ENCODE measurements at regions not wholly inside any gene's neighbourhood (a gene's known extent, or its start where the extent isn't known, plus 50 kb on each side); places are given as distances from the start of the nearest gene placed in this dataset.

DNA sequence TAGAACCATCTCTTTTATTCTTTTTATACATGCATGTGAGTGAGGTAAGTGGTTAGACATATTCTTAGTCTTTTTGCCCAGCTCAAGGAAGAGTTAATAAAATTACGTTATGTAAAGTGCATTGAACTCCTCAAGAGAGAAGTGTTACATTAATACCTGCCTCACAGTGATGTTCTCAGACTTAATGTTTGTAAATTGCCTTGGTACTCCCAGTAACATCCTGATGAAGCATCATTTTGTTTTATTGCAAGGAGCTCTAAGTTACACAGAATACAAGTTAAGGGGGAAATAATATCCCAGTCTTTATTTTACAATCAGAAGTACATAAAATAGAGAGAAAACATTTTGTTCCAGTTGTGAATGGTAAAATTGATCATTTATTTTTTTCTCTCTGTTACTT, 89.5 kb upstream of the ARRDC3 start:
- TF ChIP-seq, protein P1, sequence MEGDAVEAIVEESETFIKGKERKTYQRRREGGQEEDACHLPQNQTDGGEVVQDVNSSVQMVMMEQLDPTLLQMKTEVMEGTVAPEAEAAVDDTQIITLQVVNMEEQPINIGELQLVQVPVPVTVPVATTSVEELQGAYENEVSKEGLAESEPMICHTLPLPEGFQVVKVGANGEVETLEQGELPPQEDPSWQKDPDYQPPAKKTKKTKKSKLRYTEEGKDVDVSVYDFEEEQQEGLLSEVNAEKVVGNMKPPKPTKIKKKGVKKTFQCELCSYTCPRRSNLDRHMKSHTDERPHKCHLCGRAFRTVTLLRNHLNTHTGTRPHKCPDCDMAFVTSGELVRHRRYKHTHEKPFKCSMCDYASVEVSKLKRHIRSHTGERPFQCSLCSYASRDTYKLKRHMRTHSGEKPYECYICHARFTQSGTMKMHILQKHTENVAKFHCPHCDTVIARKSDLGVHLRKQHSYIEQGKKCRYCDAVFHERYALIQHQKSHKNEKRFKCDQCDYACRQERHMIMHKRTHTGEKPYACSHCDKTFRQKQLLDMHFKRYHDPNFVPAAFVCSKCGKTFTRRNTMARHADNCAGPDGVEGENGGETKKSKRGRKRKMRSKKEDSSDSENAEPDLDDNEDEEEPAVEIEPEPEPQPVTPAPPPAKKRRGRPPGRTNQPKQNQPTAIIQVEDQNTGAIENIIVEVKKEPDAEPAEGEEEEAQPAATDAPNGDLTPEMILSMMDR (IDR thresholded peaks at IDR 0.05; ENCODE audit: unreplicated experiment) = no peak

DNA sequence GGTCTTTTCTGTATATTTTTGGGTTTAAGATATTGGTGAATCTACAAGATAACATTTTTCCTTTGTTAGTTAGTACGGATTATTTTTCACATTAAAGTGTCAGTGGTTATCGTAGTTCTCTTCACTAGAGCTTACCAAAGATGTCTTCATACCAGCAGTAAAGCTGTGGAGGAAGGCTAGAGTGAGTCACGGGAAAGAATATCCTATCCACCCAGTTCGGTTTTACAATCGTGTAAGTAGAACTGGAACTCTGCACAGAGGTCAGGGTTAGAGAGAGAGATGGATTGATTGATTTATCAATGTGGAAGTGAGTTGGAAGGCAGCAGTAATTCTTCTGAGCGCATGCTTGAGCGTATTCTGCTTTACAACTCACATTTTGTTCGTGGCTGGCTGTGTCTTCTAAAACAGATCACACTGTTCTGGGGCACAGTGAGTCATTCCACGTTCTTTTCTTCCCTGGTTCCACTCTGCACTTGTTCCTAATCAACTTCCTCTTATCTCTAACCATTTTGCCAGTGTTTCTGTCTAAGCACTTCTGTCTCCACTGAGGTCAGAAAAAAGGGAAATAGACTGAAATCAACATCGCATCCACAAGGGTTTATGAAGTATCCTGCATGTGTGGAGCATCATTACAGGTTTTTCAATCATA, 86.5 kb upstream of the ARRDC3 start:
- Mint-ChIP-seq H3K27ac (no peak overlapping the region), H3K36me3 (ENCODE audit: insufficient read depth) (no peaks in the 10 kb centered on the region), H3K4me1 (ENCODE audit: low read depth) (peaks cover 1% of the 10 kb centered on the region), H3K9me3 (ENCODE audit: low read depth) (no peaks in the 10 kb centered on the region), H3K27me3 (no peaks in the 10 kb centered on the region), H3K4me3 (ENCODE audit: low read depth) (no peak overlapping the region)
- DNase-seq (ENCODE audit: low spot score, unreplicated experiment) = no peak
- TF ChIP-seq, protein P1 (IDR thresholded peaks at IDR 0.05; ENCODE audit: unreplicated experiment) = no peak

More for the DNA sequence above, 89.5 kb upstream of the ARRDC3 start:
- Mint-ChIP-seq H3K27ac (no peak overlapping the region), H3K4me1 (ENCODE audit: low read depth) (peaks cover 1% of the 10 kb centered on the region), H3K36me3 (ENCODE audit: insufficient read depth) (no peaks in the 10 kb centered on the region), H3K9me3 (ENCODE audit: low read depth) (no peaks in the 10 kb centered on the region), H3K27me3 (no peaks in the 10 kb centered on the region), H3K4me3 (ENCODE audit: low read depth) (no peak overlapping the region)
- DNase-seq (ENCODE audit: low spot score, unreplicated experiment) = no peak

DNA sequence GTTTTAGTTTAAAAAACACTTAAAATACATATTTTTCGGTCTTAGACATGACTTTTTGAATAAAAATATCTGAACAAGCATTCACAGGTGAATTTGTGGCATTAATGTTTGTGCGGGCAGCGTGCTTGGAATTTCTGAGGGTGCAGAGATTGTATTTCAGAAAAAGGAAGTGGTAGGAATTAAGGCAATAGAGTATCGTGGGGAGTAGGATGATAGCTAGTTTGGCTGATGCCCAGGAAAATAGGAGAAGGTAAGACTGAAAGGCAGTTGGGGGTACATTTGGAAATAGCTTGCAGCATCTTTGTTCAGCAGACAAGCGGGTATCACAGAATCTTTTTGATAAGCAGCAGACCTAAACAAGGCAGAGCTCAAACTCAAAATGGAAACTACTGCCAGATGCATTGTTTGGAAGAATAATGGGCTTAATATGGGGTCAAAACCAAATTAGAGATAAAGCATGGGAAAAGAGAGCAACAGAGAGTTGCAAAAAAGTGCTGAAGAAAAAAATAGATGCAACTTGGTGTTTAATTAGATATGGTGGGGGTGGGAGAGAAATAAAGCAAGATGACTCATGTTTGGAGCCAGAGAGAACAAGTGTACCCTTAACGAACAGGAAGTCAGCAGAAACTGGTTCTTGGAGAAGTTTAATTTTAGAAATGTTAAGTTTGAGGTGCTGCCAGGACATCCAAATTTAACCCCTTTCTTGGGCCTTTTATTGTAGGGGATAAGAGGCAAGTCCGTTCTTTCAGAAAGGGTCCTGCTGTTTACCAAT, 85.7 kb upstream of the ARRDC3 start:
- no peak for DNase-seq (ENCODE audit: low spot score, unreplicated experiment)
- no peaks in the 10 kb centered on the region for H3K27me3 Mint-ChIP-seq
- H3K4me1 Mint-ChIP-seq (ENCODE audit: low read depth) = peaks cover 1% of the 10 kb centered on the region
- H3K4me3 Mint-ChIP-seq (ENCODE audit: low read depth) = no peak overlapping the region
- no peaks in the 10 kb centered on the region for H3K9me3 Mint-ChIP-seq (ENCODE audit: low read depth)
- TF ChIP-seq, protein P1 (IDR thresholded peaks at IDR 0.05; ENCODE audit: unreplicated experiment) = no peak
- no peak overlapping the region for H3K27ac Mint-ChIP-seq
- no peaks in the 10 kb centered on the region for H3K36me3 Mint-ChIP-seq (ENCODE audit: insufficient read depth)

DNA sequence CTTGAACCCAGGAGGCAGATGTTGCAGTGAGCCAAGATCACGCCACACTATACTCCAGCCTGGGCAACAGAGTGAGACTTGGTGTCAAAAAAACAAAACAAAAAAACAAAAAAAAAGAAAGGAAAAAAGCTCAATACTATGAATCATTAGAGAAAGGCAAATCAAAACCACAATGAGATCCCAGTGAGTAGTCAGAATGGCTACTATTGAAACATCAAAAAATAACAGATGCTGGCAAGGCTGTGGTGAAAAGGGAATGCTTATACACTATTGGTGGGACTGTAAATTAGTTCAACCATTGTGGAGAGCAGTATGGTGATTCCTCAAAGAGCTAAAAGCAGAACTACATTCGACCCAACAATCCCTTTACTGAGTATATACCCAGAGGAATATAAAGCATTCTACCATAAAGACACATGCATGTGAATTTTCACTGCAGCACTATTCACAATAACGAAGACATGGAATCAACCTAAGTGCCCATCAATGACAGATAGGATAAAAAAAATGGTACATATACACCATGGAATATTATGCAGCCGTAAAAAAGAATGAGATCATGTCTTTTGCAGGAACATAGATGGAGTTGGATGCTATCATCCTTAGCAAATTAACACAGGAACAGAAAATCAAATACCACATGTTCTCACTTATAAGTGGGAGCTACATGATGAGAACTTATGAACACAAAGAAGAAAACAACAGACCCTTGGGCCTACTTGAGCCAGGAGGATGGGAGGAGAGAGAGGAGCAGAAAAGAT, 81.9 kb upstream of the ARRDC3 start:
- Mint-ChIP-seq H3K27ac (no peak overlapping the region), H3K27me3 (no peaks in the 10 kb centered on the region), H3K9me3 (ENCODE audit: low read depth) (no peaks in the 10 kb centered on the region), H3K4me1 (ENCODE audit: low read depth) (peaks cover 1% of the 10 kb centered on the region), H3K36me3 (ENCODE audit: insufficient read depth) (no peaks in the 10 kb centered on the region), H3K4me3 (ENCODE audit: low read depth) (no peak overlapping the region)
- TF ChIP-seq, protein P1 (IDR thresholded peaks at IDR 0.05; ENCODE audit: unreplicated experiment) = no peak
- no peak for DNase-seq (ENCODE audit: low spot score, unreplicated experiment)

DNA sequence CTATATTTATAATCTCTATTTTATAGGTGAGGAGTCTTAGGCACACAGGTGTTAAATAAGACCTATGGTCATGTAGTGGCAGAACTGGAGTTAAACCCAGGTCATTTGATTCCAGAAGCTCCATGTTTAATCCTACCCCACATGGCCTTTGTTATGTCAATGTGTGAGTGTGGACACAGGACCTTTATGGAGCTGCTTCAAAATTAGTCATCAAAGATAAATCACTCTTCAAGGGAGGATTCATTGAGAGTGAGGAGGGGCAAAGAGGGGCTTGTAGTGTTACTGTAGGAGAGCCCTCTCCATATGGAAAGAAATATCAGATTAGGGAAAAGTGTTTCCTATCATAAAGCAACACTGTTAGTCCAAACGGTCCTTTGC, 74.6 kb upstream of the ARRDC3 start:
- H3K36me3 Mint-ChIP-seq (ENCODE audit: insufficient read depth) = no peaks in the 10 kb centered on the region
- H3K27ac Mint-ChIP-seq = no peak overlapping the region
- H3K4me1 Mint-ChIP-seq (ENCODE audit: low read depth) = no peaks in the 10 kb centered on the region
- TF ChIP-seq, protein P1 (IDR thresholded peaks at IDR 0.05; ENCODE audit: unreplicated experiment) = no peak
- H3K27me3 Mint-ChIP-seq = no peaks in the 10 kb centered on the region
- no peaks in the 10 kb centered on the region for H3K9me3 Mint-ChIP-seq (ENCODE audit: low read depth)
- no peak overlapping the region for H3K4me3 Mint-ChIP-seq (ENCODE audit: low read depth)
- DNase-seq (ENCODE audit: low spot score, unreplicated experiment) = no peak
